ENCODE measurements at regions not wholly inside any gene's neighbourhood (a gene's known extent, or its start where the extent isn't known, plus 50 kb on each side); places are given as distances from the start of the nearest gene placed in this dataset.

GRCh38 chr6:95959261-95959660 is 56.5 kb upstream of the FUT9 start:
- TF ChIP-seq POLR2A (IDR thresholded peaks at IDR 0.05; ENCODE audit: low read depth, low read length) (no peak), POLR2AphosphoS5 (IDR thresholded peaks at IDR 0.05; ENCODE audit: low read depth, low read length) (no peak), PAX5 (IDR thresholded peaks at IDR 0.05; ENCODE audit: insufficient read depth, low read length, severe bottlenecking) (no peak)

Measured in GM12891 (cell line).